HUES64 (cell line): ENCODE measurements at regions not wholly inside any gene's neighbourhood (a gene's known extent, or its start where the extent isn't known, plus 50 kb on each side); places are given as distances from the start of the nearest gene placed in this dataset.
"Not testable (repeated sequence)": the region's sequence is repeated elsewhere in the genome, so short reads cannot be mapped to it uniquely, and the experiment has no call there.

ENCODE experiments used
- H3K27ac ChIP-seq: 2 replicates; pipeline ENCODE4 v1.7.0; 2013; ENCODE audit warnings: low read depth, low read length, inconsistent platforms
- H3K27me3 ChIP-seq: 2 replicates; pipeline ENCODE4 v1.6.1; 2013; ENCODE audit warnings: mild to moderate bottlenecking, low read length; ENCODE audit not compliant: insufficient read depth
- H3K36me3 ChIP-seq: 2 replicates; pipeline ENCODE4 v1.6.1; 2013; ENCODE audit warnings: mild to moderate bottlenecking, low read length; ENCODE audit not compliant: insufficient read depth
- H3K4me1 ChIP-seq: 2 replicates; pipeline ENCODE4 v1.6.1; 2013; ENCODE audit warnings: mild to moderate bottlenecking, low read length, moderate library complexity; ENCODE audit not compliant: insufficient read depth
- H3K4me3 ChIP-seq: 2 replicates; pipeline ENCODE4 v1.5.1; 2013; ENCODE audit warnings: mild to moderate bottlenecking, low read length, moderate library complexity
- H3K9ac ChIP-seq: 2 replicates; pipeline ENCODE4 v1.6.1; 2013; ENCODE audit warnings: mild to moderate bottlenecking, low read depth, low read length
- H3K9me3 ChIP-seq: 2 replicates; pipeline ENCODE4 v1.6.1; 2013; ENCODE audit warnings: low read depth, low read length; ENCODE audit not compliant: insufficient read depth
- WGBS: fragments of 150-250, 120-280 bp; methylation state at CpG from one replicate; pipeline ENCODE4 v1.1.7; 2013; ENCODE audit warnings: missing lambda C conversion rate; 5-methylcytosine and 5-hydroxymethylcytosine counted together

DNA sequence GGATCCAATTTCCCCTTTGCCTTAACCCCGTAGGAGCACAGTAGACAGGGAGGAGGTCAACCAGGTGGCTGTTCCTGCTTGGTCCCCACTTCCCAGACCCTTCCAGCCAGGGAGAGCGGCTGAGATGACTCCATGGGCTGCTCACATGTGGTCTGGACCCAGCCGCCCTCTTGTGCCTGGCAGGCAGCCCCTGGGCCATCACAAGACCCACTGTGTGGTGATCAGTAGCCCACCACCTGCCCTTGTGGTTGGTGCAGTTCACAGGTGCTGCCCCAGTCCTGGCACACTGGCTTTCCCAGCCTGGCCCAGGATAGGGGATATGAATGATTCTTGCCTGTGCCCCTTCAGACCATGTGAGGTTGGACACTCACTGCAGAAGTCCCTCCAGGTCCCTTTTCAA lies 1556.7 kb downstream of the FOXD4L5 start:
- Histone ChIP-seq H3K27ac (no peak overlapping the region), H3K9me3 (peaks cover 16% of the 10 kb centered on the region), H3K4me1 (no peaks in the 10 kb centered on the region), H3K27me3 (no peaks in the 10 kb centered on the region), H3K4me3 (no peak overlapping the region), H3K36me3 (no peaks in the 10 kb centered on the region), H3K9ac (no peak overlapping the region)
- WGBS = 68% methylated on average over 3 of the region's 3 CpGs

DNA sequence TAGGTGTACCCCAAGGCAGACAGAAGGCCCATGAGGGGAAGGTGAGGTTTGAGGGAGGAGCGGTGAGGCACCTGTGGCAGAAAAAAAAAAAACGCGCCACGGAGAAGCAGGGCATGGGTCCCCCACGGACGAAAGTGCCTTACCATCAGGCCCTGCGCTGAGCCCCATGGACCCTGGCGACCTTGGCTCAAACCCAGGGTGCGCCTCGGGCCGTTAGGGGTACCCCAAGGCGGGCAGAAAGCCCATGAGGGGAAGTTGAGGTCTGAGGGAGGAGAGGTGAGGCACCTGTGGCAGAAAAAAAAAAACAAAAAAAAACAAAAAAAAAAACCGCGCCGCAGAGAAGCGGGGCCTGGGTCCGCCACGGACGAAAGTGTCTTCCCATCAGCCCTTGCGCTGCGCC lies 1576.7 kb downstream of the FOXD4L5 start:
- not testable (repeated sequence) for H3K27ac ChIP-seq, H3K36me3 ChIP-seq, H3K4me1 ChIP-seq, H3K27me3 ChIP-seq, H3K4me3 ChIP-seq, H3K9ac ChIP-seq, H3K9me3 ChIP-seq
- WGBS = 88% methylated on average over 21 of the region's 21 CpGs

DNA sequence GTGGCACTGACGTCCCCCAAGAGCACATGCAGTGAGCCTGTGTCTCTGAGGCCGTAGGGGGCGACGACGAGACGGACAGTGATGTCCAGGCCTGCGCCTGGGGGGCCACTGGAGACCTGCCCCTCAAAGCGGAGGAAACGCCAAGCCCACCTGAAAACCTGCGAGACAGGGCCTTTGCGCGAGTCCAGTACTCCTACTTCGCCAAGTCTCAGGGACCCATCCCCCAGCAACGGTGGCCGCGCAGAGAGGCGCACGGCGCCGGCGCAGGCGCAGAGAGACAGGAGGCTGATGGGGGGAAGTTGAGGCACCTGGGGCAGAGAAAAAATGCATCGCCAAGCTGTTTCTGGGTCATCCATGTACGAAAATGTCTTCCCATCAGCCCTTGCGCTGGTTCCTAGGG lies 1580.6 kb downstream of the FOXD4L5 start:
- not testable (repeated sequence) for H3K36me3 ChIP-seq, H3K4me3 ChIP-seq, H3K9ac ChIP-seq, H3K27me3 ChIP-seq, H3K27ac ChIP-seq, H3K4me1 ChIP-seq
- H3K9me3 ChIP-seq = peaks cover 12% of the 10 kb centered on the region; the same call in 1 of the 2 replicates
- 95% methylated on average over 25 of the region's 25 CpGs for WGBS

DNA sequence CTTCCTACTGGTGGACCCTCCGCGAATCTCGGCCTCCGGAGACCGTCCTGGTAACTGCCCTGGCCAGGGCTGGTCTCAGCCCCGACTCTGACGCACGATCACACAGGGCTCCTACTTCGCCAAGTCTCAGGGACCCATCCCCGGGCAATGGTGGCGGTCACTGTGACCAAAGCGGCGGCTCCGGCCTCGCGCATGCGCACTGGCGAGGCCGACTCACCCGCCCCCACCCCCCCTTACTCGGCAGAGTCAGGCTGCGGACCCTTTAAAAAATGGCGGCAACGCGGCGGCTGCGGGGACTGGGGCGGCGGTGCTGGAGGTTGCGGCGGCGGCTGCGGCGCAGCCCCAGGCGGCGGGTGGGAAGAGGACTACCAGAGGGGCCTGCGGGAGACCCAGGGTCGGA lies 1581.3 kb downstream of the FOXD4L5 start:
- not testable (repeated sequence) for H3K9ac ChIP-seq, H3K27ac ChIP-seq, H3K4me1 ChIP-seq, H3K27me3 ChIP-seq, H3K4me3 ChIP-seq, H3K36me3 ChIP-seq
- WGBS = 95% methylated on average over 33 of the region's 38 CpGs
- H3K9me3 ChIP-seq = peaks cover 12% of the 10 kb centered on the region; the same call in 1 of the 2 replicates

DNA sequence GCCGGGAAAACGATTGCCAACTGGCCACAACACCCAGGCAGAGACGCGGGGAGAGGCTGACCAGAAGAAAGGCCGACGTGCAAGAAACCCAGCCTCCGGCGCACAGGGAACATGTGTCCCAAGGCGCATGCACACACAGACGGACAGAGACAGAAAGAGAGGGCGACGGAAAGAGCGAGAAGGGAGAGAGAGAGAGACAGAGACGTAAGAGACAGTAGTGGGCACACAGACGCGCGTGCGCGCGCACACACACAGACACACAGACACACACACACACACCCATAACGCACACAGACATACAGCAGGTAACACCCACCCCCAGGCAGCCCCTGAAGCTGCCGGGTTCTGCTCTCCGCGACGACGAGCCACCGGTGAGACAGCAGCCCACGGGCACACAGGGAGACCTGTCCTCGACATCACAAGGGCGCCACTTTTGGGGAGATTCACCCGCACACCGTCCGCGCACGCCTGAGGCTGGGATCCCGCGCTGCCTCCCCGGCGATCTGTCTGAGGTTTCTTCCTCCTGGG lies 1581.8 kb downstream of the FOXD4L5 start:
- not testable (repeated sequence) for H3K4me1 ChIP-seq, H3K36me3 ChIP-seq, H3K9ac ChIP-seq, H3K27ac ChIP-seq, H3K27me3 ChIP-seq, H3K4me3 ChIP-seq
- H3K9me3 ChIP-seq = peaks cover 12% of the 10 kb centered on the region; the same call in 1 of the 2 replicates
- WGBS = 94% methylated on average over 25 of the region's 39 CpGs
